Upper lobe of right lung (tissue), 1 donor: ENCODE measurements at regions not wholly inside any gene's neighbourhood (a gene's known extent, or its start where the extent isn't known, plus 50 kb on each side); places are given as distances from the start of the nearest gene placed in this dataset.
A peak's percentile ranks its signal among the peaks of the same experiment; 100 is the strongest.

Experiments
- ATAC-seq: fragments of 200-7000 bp; cut with Tn5 transposase; one replicate; pipeline ENCODE4 v1.9.1; 2020; ENCODE audit warnings: mild to moderate bottlenecking, moderate library complexity
- DNase-seq: peaks from one replicate; pipeline ENCODE4 v3.0.0-alpha.2; 2020
- H3K27ac ChIP-seq: fragments of 200-600 bp; one replicate; pipeline ENCODE4 v1.8.0; 2022
- H3K27me3 ChIP-seq: fragments of 200-600 bp; one replicate; pipeline ENCODE4 v1.8.0; 2022; ENCODE audit warnings: mild to moderate bottlenecking
- H3K36me3 ChIP-seq: fragments of 200-600 bp; one replicate; pipeline ENCODE4 v1.8.0; 2022
- H3K4me1 ChIP-seq: fragments of 200-600 bp; one replicate; pipeline ENCODE4 v1.8.0; 2022
- H3K4me3 ChIP-seq: fragments of 200-600 bp; one replicate; pipeline ENCODE4 v1.8.0; 2022; ENCODE audit warnings: mild to moderate bottlenecking
- H3K9me3 ChIP-seq: fragments of 200-600 bp; one replicate; pipeline ENCODE4 v1.8.0; 2022
- intact Hi-C: fragments of 100-400 bp; cut with DNase I; formaldehyde crosslinking; loops from one replicate; pipeline ENCODE4 v1.11.0; 2022
- TF ChIP-seq, protein P1 (sequence below): fragments of 200-600 bp; IDR thresholded peaks from one replicate; pipeline ENCODE4 v1.8.0; 2022; ENCODE audit warnings: antibody characterized with exemption
- donor health status: DM: no; HTN: yes; CAD: no; lungs with severe emphysema.

- H3K27me3 ChIP-seq, result no peaks in the 10 kb centered on the region
Observed at GRCh38 chr3:147832611-147833010, 423.4 kb downstream of the ZIC1 start.

GRCh38 chr3:147836330-147836729 is 427.2 kb downstream of the ZIC1 start:
- ATAC-seq (peak; percentile 34), DNase-seq (no peak)
- Histone ChIP-seq H3K27me3 (no peaks in the 10 kb centered on the region), H3K4me1 (no peaks in the 10 kb centered on the region), H3K36me3 (no peaks in the 10 kb centered on the region), H3K27ac (no peak overlapping the region), H3K4me3 (no peak overlapping the region), H3K9me3 (no peaks in the 10 kb centered on the region)
- TF ChIP-seq, protein P1, sequence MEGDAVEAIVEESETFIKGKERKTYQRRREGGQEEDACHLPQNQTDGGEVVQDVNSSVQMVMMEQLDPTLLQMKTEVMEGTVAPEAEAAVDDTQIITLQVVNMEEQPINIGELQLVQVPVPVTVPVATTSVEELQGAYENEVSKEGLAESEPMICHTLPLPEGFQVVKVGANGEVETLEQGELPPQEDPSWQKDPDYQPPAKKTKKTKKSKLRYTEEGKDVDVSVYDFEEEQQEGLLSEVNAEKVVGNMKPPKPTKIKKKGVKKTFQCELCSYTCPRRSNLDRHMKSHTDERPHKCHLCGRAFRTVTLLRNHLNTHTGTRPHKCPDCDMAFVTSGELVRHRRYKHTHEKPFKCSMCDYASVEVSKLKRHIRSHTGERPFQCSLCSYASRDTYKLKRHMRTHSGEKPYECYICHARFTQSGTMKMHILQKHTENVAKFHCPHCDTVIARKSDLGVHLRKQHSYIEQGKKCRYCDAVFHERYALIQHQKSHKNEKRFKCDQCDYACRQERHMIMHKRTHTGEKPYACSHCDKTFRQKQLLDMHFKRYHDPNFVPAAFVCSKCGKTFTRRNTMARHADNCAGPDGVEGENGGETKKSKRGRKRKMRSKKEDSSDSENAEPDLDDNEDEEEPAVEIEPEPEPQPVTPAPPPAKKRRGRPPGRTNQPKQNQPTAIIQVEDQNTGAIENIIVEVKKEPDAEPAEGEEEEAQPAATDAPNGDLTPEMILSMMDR, result no peak
- intact Hi-C loops, result no loop called here

More at GRCh38 chr3:147832611-147833010, 423.4 kb downstream of the ZIC1 start:
- ATAC-seq (no peak), DNase-seq (no peak)
- Histone ChIP-seq H3K27ac (no peak overlapping the region), H3K4me1 (no peaks in the 10 kb centered on the region), H3K4me3 (no peak overlapping the region), H3K9me3 (no peaks in the 10 kb centered on the region), H3K36me3 (no peaks in the 10 kb centered on the region)
- intact Hi-C loops, result no loop called here
- TF ChIP-seq, protein P1, result no peak

- Histone ChIP-seq H3K9me3 (no peaks in the 10 kb centered on the region), H3K27me3 (no peaks in the 10 kb centered on the region), H3K4me3 (no peak overlapping the region), H3K27ac (no peak overlapping the region), H3K36me3 (no peaks in the 10 kb centered on the region), H3K4me1 (no peaks in the 10 kb centered on the region)
- ATAC-seq (no peak), DNase-seq (no peak)
- intact Hi-C loops, result no loop called here
- TF ChIP-seq, protein P1, result no peak
Observed at GRCh38 chr3:147838652-147839051, 429.5 kb downstream of the ZIC1 start.

DNA sequence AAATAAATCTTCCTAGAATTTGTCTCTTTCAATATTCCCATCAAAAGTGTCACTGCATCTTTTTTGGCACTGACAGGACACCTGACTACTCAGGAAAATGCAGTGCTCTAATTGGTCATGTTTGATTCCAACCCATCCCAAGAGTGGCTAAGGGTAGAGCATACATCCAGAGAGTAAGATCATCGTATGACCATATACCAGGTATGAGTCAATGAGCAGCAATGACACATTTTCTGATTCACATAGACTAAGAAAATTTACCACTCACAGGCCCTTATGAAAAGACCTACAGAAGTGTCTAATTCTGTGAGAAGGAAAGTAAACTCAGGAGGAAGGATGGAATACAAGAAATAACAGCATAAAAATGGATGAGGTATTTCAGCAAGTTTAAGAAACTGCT is 434.2 kb downstream of the ZIC1 start:
- Histone ChIP-seq H3K27me3 (no peaks in the 10 kb centered on the region), H3K9me3 (no peaks in the 10 kb centered on the region), H3K4me1 (no peaks in the 10 kb centered on the region), H3K36me3 (no peaks in the 10 kb centered on the region), H3K4me3 (no peak overlapping the region), H3K27ac (no peak overlapping the region)
- intact Hi-C loops, result no loop called here
- ATAC-seq (no peak), DNase-seq (no peak)
- TF ChIP-seq, protein P1, result no peak

DNA sequence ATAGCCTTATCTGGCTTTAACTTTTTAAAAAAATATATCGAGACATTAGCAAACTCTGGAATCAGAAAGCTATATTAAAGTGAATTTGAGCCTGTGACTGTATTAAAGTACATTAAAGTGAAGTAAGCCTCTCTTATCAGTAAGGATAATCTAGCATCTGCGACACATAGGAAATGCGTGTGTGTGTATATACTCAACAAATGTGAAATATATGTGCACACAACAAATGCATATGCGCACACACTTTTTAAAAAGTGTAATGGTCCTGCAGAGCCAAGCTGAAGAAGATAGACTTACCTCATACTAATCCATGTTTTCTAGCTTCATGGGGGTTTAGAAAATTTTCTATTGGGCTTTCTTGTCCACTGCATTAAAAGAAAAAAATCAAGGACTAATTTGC is 437.1 kb downstream of the ZIC1 start:
- Histone ChIP-seq H3K36me3 (no peaks in the 10 kb centered on the region), H3K4me3 (no peak overlapping the region), H3K9me3 (no peaks in the 10 kb centered on the region), H3K4me1 (no peaks in the 10 kb centered on the region), H3K27ac (no peak overlapping the region), H3K27me3 (no peaks in the 10 kb centered on the region)
- ATAC-seq (no peak), DNase-seq (no peak)
- TF ChIP-seq, protein P1, result no peak
- intact Hi-C loops, result no loop called here

DNA sequence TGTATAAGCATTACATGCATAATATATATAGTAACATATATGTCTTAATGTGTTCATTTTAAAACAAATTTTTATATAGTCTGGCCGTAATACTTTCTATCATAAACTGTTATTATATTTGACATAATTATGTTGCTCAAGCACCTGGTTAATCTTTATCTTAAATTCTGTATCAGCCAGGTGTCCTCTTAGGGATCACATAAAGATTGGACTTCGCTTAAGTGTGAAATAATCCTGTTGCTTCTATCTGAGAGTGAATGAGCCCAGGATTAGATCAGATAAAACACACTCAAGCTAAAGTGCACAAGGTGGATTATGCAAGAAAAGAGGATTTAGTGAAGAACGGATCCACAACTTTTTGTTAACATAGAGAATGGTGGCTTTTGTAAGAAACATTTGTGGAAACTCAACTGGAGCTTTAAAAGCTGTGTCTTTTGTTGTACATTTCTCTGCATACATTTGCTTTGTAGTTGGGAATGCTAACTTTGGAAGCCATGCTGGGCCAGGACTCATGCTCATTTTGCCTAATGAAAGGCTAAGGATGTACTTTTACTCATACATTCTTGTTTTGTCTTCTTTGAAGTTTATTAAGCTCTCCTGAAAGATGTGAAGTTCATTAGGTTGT is 437.8 kb downstream of the ZIC1 start:
- Histone ChIP-seq H3K4me3 (no peak overlapping the region), H3K4me1 (no peaks in the 10 kb centered on the region), H3K9me3 (no peaks in the 10 kb centered on the region), H3K36me3 (no peaks in the 10 kb centered on the region), H3K27ac (no peak overlapping the region), H3K27me3 (no peaks in the 10 kb centered on the region)
- TF ChIP-seq, protein P1, result no peak
- DNase-seq, result no peak
- ATAC-seq, result no peak
- intact Hi-C loops, result no loop called here
